ENCODE measurements at regions not wholly inside any gene's neighbourhood (a gene's known extent, or its start where the extent isn't known, plus 50 kb on each side); places are given as distances from the start of the nearest gene placed in this dataset.

GRCh38 chr2:216789081-216789480, 70.8 kb downstream of the TNP1 start:
- Histone ChIP-seq H3K27me3 (ENCODE audit: control insufficient read depth, insufficient read depth, low read length) (no peaks in the 10 kb centered on the region), H3K36me3 (ENCODE audit: control insufficient read depth, insufficient read depth, low read length) (no peaks in the 10 kb centered on the region), H3K4me3 (ENCODE audit: low read length) (no peak overlapping the region), H3K4me1 (ENCODE audit: control insufficient read depth, insufficient read depth, low read length) (peaks cover 27% of the 10 kb centered on the region), H3K9ac (ENCODE audit: low read length) (no peak overlapping the region), H3K27ac (ENCODE audit: low read depth, low read length) (peak overlapping the region; percentile 43)

DNA sequence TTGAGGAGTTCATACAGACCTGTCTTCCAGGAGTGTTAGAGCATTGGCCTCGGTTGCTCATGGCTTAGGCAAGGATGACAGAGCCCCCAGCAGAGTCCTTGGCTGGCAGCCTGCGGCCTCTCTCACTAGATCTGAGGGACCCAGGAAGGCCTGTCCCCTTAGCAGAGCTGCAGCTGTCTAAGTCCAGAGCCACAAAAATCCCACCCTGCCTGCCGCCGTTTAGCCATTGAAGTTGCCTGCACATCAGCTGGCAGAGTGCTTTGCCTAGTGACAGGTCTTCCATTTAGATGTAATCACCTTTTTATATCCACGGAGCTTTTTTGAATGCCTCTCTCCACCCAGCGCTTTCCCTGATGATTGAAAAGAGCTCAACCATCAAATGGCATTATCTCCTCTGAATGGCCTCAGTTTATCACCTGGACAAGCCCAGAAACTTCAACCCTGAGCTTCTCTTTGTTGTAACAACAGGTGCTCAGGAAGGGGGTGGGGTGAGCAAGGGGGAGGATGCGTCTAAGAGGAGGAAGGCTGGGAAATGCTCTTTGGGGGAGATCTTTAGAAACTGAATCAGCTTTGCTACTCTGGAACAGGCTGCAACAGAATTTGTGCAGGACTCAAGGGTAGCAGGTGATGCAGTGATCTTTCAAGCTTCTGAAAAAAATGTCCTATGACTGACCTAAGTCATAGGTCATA, 71.9 kb downstream of the TNP1 start:
- Histone ChIP-seq H3K9ac (ENCODE audit: low read length) (no peak overlapping the region), H3K27ac (ENCODE audit: low read depth, low read length) (peak overlapping the region; percentile 34), H3K4me3 (ENCODE audit: low read length) (no peak overlapping the region), H3K27me3 (ENCODE audit: control insufficient read depth, insufficient read depth, low read length) (no peaks in the 10 kb centered on the region), H3K36me3 (ENCODE audit: control insufficient read depth, insufficient read depth, low read length) (no peaks in the 10 kb centered on the region), H3K4me1 (ENCODE audit: control insufficient read depth, insufficient read depth, low read length) (peaks cover 25% of the 10 kb centered on the region)

DNA sequence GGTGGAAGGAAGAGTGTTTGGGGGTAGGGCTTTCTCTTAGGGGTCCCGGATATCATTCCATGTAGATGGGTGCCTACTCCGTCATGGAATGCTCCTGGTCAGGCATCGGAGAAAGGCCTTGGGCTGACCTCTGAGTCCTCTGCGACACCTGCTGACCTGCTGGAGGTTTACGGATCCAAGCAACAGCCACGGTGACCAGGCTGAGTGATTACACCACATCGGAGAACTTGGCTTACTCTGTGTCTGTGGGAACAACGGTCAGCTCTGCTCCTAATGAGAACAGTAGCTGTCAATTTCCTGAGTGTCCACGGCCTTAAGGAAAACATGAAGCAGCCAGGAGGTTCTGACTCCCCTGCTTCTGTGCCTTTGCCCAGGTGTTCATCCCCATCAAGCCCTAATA, 73.2 kb downstream of the TNP1 start:
- Histone ChIP-seq H3K27ac (ENCODE audit: low read depth, low read length) (peak overlapping the region; percentile 30), H3K27me3 (ENCODE audit: control insufficient read depth, insufficient read depth, low read length) (no peaks in the 10 kb centered on the region), H3K36me3 (ENCODE audit: control insufficient read depth, insufficient read depth, low read length) (no peaks in the 10 kb centered on the region)

DNA sequence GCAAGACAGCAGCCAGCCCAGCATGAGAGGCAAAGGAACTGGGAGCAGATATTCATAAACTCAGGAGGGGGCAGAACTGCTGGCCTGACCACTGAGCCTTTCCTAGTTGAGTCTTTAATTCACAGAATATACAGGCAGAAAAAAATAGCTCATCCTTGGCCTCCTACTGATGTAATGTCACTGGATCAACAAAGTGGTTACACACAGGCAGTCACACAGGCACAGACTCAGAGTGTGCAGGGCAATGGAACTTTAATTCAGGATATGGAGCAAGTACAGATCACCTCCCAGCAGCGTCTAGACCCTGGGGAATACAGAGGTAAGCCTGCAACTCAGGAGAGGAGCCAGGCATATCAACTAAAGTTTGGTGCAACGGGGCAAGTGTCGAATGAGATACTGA, 75.4 kb downstream of the TNP1 start:
- Histone ChIP-seq H3K27ac (ENCODE audit: low read depth, low read length) (no peak overlapping the region), H3K36me3 (ENCODE audit: control insufficient read depth, insufficient read depth, low read length) (no peaks in the 10 kb centered on the region), H3K4me1 (ENCODE audit: control insufficient read depth, insufficient read depth, low read length) (peaks cover 12% of the 10 kb centered on the region), H3K4me3 (ENCODE audit: low read length) (no peak overlapping the region), H3K27me3 (ENCODE audit: control insufficient read depth, insufficient read depth, low read length) (no peaks in the 10 kb centered on the region), H3K9ac (ENCODE audit: low read length) (no peak overlapping the region)

More for the DNA sequence above, 73.2 kb downstream of the TNP1 start:
- Histone ChIP-seq H3K9ac (ENCODE audit: low read length) (no peak overlapping the region), H3K4me1 (ENCODE audit: control insufficient read depth, insufficient read depth, low read length) (peaks cover 13% of the 10 kb centered on the region), H3K4me3 (ENCODE audit: low read length) (no peak overlapping the region)

DNA sequence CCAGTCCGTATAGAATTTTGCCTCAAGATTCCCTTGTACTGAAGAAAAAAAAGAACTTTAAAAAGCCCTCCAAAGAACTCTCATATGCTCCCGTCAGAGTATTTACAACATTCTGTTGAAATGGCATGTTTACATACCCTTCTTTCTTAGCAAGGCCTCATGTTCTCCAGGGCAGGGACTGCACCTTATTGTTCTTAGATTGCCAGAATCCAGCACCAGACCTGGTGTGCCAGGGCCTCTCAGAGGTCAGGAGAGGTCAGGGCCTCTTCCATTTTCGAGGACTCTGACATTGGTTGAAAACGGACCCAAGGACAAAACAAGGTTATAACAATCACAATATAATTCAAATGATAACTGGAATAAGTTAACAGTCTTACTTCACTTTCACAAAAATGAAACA, 78.2 kb downstream of the TNP1 start:
- Histone ChIP-seq H3K36me3 (ENCODE audit: control insufficient read depth, insufficient read depth, low read length) (no peaks in the 10 kb centered on the region), H3K4me1 (ENCODE audit: control insufficient read depth, insufficient read depth, low read length) (peaks cover 2% of the 10 kb centered on the region), H3K4me3 (ENCODE audit: low read length) (no peak overlapping the region), H3K27me3 (ENCODE audit: control insufficient read depth, insufficient read depth, low read length) (no peaks in the 10 kb centered on the region), H3K27ac (ENCODE audit: low read depth, low read length) (peak overlapping the region; percentile 52), H3K9ac (ENCODE audit: low read length) (no peak overlapping the region)

DNA sequence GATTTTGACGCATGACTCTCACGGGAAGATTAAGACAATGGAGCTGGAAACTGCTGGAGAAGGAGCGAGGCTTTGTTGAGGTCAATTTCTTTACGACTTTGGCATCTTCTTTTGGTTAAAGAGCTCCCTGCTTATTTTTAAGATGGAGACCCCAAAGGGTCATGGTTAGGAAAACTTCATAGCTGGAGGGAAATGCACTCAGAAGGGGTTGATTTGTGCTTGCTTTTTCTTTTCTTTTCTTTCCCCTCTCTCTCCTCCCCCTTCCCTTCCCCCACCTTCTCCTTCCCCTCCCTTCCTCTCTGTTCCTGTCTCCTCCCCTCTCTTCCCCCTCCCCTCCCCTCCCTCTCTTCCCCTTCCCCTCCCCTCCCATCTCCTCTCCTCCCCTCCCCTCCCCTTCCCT, 79.0 kb downstream of the TNP1 start:
- Histone ChIP-seq H3K36me3 (ENCODE audit: control insufficient read depth, insufficient read depth, low read length) (no peaks in the 10 kb centered on the region), H3K9ac (ENCODE audit: low read length) (no peak overlapping the region), H3K4me1 (ENCODE audit: control insufficient read depth, insufficient read depth, low read length) (peaks cover 2% of the 10 kb centered on the region)

DNA sequence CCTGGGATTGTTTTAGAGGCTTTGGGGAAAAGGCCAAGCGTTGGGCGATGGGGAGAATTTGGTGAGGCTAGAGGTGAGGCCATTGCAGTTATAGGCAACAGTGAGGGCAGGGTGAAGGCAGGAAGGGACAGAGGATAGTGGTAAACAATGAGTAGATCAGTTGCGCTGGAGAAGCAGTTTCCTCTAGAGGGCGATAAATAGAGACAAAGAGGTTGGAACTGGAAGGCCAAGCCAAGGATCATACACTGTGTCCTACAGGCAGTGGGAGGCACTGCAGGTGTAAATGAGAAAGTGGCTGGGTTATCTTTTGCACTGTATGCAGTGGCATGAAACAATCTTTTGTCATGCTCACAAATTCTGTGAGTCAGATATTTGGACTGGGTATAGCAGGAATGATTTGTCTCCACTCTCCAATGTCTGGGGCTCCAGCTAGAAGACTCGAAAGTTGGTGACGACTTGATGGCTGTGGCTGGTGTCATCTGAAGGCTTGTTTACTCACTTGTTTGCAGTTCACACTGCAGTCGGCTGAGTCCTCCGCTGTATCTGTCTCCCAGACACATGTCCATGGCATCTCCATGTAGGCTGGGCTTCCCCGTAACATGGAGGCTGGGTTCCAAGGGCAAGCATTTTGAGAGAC, 82.1 kb downstream of the TNP1 start:
- Histone ChIP-seq H3K4me3 (ENCODE audit: low read length) (no peak overlapping the region), H3K4me1 (ENCODE audit: control insufficient read depth, insufficient read depth, low read length) (peaks cover 4% of the 10 kb centered on the region), H3K36me3 (ENCODE audit: control insufficient read depth, insufficient read depth, low read length) (no peaks in the 10 kb centered on the region), H3K9ac (ENCODE audit: low read length) (no peak overlapping the region), H3K27ac (ENCODE audit: low read depth, low read length) (no peak overlapping the region), H3K27me3 (ENCODE audit: control insufficient read depth, insufficient read depth, low read length) (no peaks in the 10 kb centered on the region)

More for the DNA sequence above, 79.0 kb downstream of the TNP1 start:
- H3K4me3 ChIP-seq (ENCODE audit: low read length), result no peak overlapping the region
- H3K27ac ChIP-seq (ENCODE audit: low read depth, low read length), result no peak overlapping the region
- H3K27me3 ChIP-seq (ENCODE audit: control insufficient read depth, insufficient read depth, low read length), result no peaks in the 10 kb centered on the region

DNA sequence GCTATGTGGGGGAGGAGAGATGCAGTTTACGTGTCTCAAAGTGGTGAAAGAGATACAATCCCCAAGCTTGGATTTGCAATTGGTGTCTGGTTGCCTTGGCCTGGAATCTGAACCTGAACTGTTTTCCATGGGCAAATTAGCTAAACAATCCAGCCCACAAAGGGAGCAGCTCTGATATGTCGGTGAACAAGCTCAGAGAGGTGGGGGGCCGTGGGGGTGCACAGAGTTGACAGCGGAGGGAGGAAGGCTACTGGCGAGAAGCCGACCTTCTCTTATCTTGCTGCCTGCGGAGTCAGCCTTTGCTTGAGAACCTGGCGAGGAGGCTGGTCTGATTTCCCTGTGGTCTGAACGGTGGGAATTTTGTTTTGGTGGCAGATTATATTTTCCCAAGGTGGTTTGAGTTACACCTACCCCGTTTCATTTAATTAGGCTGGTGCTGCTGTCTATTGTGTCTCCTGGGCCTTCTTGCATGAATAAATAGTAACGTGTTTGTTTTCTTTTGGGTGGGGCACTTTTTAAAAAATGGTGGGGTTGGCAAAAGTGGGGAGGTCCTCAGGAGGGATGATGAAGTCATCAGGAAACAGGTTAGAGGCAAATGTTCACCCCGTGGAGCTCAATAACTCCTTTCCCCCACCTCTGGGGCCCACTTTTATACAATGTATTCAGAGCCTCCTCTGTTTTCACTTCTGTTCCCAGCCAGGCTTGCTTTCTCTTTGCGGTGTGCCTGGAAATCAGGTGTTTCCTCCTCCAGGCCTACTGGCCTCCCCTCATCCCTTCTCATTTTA, 80.9 kb upstream of the IGFBP5 start:
- Histone ChIP-seq H3K4me3 (ENCODE audit: low read length) (no peak overlapping the region), H3K27ac (ENCODE audit: low read depth, low read length) (no peak overlapping the region), H3K9ac (ENCODE audit: low read length) (no peak overlapping the region), H3K36me3 (ENCODE audit: control insufficient read depth, insufficient read depth, low read length) (no peaks in the 10 kb centered on the region), H3K27me3 (ENCODE audit: control insufficient read depth, insufficient read depth, low read length) (no peaks in the 10 kb centered on the region), H3K4me1 (ENCODE audit: control insufficient read depth, insufficient read depth, low read length) (peaks cover 2% of the 10 kb centered on the region)

- no peak overlapping the region for H3K9ac ChIP-seq (ENCODE audit: low read length)
- no peak overlapping the region for H3K4me3 ChIP-seq (ENCODE audit: low read length)
- no peaks in the 10 kb centered on the region for H3K36me3 ChIP-seq (ENCODE audit: control insufficient read depth, insufficient read depth, low read length)
- H3K27ac ChIP-seq (ENCODE audit: low read depth, low read length), result no peak overlapping the region
- H3K4me1 ChIP-seq (ENCODE audit: control insufficient read depth, insufficient read depth, low read length), result peaks cover 2% of the 10 kb centered on the region
- H3K27me3 ChIP-seq (ENCODE audit: control insufficient read depth, insufficient read depth, low read length), result no peaks in the 10 kb centered on the region
Observed at GRCh38 chr2:216775043-216775453, 79.7 kb upstream of the IGFBP5 start.

DNA sequence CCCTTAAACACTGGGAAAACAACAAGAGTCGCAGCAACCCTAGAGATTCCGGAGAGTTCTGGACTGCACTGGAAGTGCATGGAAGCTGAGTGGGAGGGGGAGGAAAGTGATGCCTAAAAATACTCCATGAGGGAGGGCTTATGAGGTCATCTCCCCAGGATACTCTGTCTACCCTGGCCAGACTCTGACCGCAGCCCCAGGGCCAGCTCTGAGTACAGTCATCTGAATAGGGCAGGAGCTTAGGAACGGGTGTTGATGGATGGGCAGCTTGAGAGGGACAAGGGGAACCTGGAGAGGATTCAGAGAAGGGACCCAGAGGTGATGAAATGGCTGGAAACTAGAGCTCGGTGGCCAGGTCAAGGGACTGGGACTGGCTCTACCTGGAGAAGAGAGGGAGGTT, 79.3 kb upstream of the IGFBP5 start:
- H3K27me3 ChIP-seq (ENCODE audit: control insufficient read depth, insufficient read depth, low read length), result no peaks in the 10 kb centered on the region
- peaks cover 2% of the 10 kb centered on the region for H3K4me1 ChIP-seq (ENCODE audit: control insufficient read depth, insufficient read depth, low read length)
- no peak overlapping the region for H3K27ac ChIP-seq (ENCODE audit: low read depth, low read length)
- no peak overlapping the region for H3K4me3 ChIP-seq (ENCODE audit: low read length)
- no peaks in the 10 kb centered on the region for H3K36me3 ChIP-seq (ENCODE audit: control insufficient read depth, insufficient read depth, low read length)
- no peak overlapping the region for H3K9ac ChIP-seq (ENCODE audit: low read length)

- no peak overlapping the region for H3K4me3 ChIP-seq (ENCODE audit: low read length)
- peaks cover 2% of the 10 kb centered on the region for H3K4me1 ChIP-seq (ENCODE audit: control insufficient read depth, insufficient read depth, low read length)
- H3K27ac ChIP-seq (ENCODE audit: low read depth, low read length), result peak overlapping the region; percentile 6
- H3K9ac ChIP-seq (ENCODE audit: low read length), result no peak overlapping the region
- H3K27me3 ChIP-seq (ENCODE audit: control insufficient read depth, insufficient read depth, low read length), result no peaks in the 10 kb centered on the region
- no peaks in the 10 kb centered on the region for H3K36me3 ChIP-seq (ENCODE audit: control insufficient read depth, insufficient read depth, low read length)
Observed at GRCh38 chr2:216774180-216774579, 78.8 kb upstream of the IGFBP5 start.

DNA sequence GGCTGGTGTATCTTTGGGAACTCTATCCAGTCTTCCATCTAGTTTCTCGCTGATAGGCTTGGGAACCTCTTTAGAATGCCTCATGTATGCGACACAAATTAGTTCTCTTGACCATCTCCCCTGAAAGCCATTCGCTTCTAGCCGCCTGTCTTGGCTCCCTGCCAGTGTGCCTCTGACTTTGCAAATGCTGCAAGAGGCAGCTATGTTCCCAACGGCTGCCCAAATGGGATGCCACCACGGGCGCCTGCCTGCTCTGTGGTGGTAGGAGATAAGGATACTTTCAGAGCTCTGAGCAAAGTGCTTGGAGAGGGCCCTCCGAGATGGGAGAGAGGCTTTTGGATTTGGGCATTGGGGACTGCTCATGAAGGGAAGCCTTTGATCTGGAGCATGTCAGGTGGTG, 77.7 kb upstream of the IGFBP5 start:
- H3K4me1 ChIP-seq (ENCODE audit: control insufficient read depth, insufficient read depth, low read length), result peaks cover 2% of the 10 kb centered on the region
- no peak overlapping the region for H3K9ac ChIP-seq (ENCODE audit: low read length)
- no peak overlapping the region for H3K27ac ChIP-seq (ENCODE audit: low read depth, low read length)
- no peak overlapping the region for H3K4me3 ChIP-seq (ENCODE audit: low read length)
- H3K27me3 ChIP-seq (ENCODE audit: control insufficient read depth, insufficient read depth, low read length), result no peaks in the 10 kb centered on the region
- H3K36me3 ChIP-seq (ENCODE audit: control insufficient read depth, insufficient read depth, low read length), result no peaks in the 10 kb centered on the region

Measured in rectal smooth muscle tissue (tissue), 1 donor.